Adrenal gland (tissue), 9 donors: ENCODE measurements at regions not wholly inside any gene's neighbourhood (a gene's known extent, or its start where the extent isn't known, plus 50 kb on each side); places are given as distances from the start of the nearest gene placed in this dataset.

ENCODE experiments used
- DNase-seq, 7 donors: peaks; one replicate each; pipeline ENCODE4 v3.0.0-alpha.2; 2019 to 2020
- H3K27ac ChIP-seq, 5 donors: fragments of 200-600 bp; sonication (generic) in 4 of 5; 1 replicate in 3 of 5; 2 replicates in 2 of 5; pipeline versions ENCODE4 v1.5.1 to v1.8.0; 2016 to 2020; ENCODE audit warnings: mild to moderate bottlenecking in 1 of 5
- H3K27me3 ChIP-seq: fragments of 200-600 bp; 2 replicates; pipeline ENCODE4 v1.8.0; 2021
- H3K36me3 ChIP-seq, 2 donors: fragments of 200-600 bp; replicated peaks in 1 of 2; 1 replicate in 1 of 2; 2 replicates in 1 of 2; pipeline versions ENCODE4 v1.5.1 to v1.8.0; 2018 to 2022
- H3K4me1 ChIP-seq, 2 donors: fragments of 200-600 bp; replicated peaks in 1 of 2; 1 replicate in 1 of 2; 2 replicates in 1 of 2; pipeline versions ENCODE4 v1.5.1 to v1.8.0; 2018 to 2021
- H3K4me3 ChIP-seq, 4 donors: fragments of 200-600 bp; sonication (generic) in 3 of 4; one replicate each; pipeline ENCODE4 v1.5.1; 2016 to 2018
- H3K9me3 ChIP-seq, 3 donors: fragments of 200-600 bp; sonication (generic) in 1 of 3; replicated peaks in 1 of 3; 1 replicate in 2 of 3; 2 replicates in 1 of 3; pipeline versions ENCODE4 v1.5.1 to v1.8.0; 2016 to 2021
- POLR2A ChIP-seq, 2 donors: fragments of 450-650 bp; IDR thresholded peaks; one replicate each; pipeline ENCODE4 v1.6.1; 2017; ENCODE audit warnings: antibody characterized with exemption in 2 of 2, mild to moderate bottlenecking in 2 of 2, moderate library complexity in 1 of 2
- WGBS, 4 donors: extraction: QIAGEN DNeasy Blood & Tissue Kit in 2 of 4; methylation state at CpG; one replicate each; pipeline versions ENCODE4 v1.1.5 to v1.1.7; 2013 to 2017; 5-methylcytosine and 5-hydroxymethylcytosine counted together
- intact Hi-C, 2 donors: fragments of 100-400 bp; cut with DNase I; formaldehyde crosslinking; loops; one replicate each; pipeline versions ENCODE4 v1.14.1 to v1.15.0; 2022 to 2023
- TF ChIP-seq, protein P1 (sequence below), 6 experiments: fragments of 450-650 bp in 4 of 6; fragments of 200-600 bp in 2 of 6; sonication (generic) in 1 of 6; IDR thresholded peaks; 1 replicate in 5 of 6; 2 replicates in 1 of 6; pipeline versions ENCODE4 v1.5.1 to v1.8.0; 2016 to 2021; ENCODE audit warnings: antibody characterized with exemption in 6 of 6, mild to moderate bottlenecking in 2 of 6, moderate library complexity in 1 of 6
- donor health status: healthy with polysubstance abuse.
- donor health status: Bipolar disorder and iron deficiency.
- donor health status: DM: yes; HTN: yes; CAD: no.
- donor health status: DM: no; HTN: no; CAD: no.
- donor health status: DM: no; HTN: no; CAD: no.

DNA sequence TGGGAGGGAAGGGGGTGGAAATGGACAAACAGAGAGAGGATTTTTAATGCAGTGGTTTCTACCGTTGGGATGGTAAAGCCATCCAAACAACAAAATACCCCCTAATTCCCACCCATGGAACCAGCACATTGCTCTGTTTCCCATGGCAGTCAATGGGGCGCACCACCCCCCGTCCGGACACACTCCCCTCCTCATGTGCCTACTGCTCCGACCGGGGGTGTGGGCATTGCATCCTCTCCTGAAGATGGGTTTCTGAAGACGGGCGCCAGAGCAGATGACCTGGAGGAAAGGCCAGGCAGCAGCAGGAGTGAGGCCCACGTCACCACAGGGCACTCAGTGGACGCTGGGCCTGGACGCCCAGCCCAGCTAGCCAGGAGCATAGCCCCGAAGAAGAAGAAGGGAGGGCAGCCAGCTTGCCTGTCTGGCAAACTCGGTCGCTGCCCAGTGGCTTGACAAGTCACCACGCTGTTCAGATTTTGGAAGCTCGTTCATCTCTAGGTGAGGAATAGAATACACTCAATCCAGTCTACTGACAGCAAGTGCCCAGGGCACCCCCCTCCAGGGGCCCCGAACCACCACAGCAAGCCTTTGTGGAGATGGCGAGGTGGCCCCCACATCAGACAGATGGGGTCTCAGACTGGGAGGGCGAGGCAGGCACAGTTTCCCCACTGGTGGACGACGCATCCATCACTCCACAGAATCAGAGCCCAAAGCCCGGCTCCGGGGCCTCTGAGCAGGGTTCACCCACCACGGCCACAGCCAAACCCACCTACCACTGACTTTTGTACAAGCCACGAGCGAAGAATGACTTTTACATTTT lies 296.2 kb upstream of the SALL3 start:
- Histone ChIP-seq H3K4me1 (no peaks in the 10 kb centered on the region), H3K36me3 (no peaks in the 10 kb centered on the region), H3K4me3 (no peak overlapping the region), H3K9me3 (no peaks in the 10 kb centered on the region), H3K27me3 (no peaks in the 10 kb centered on the region), H3K27ac (no peak overlapping the region)
- intact Hi-C loops = no loop called here
- DNase-seq = no peak
- TF ChIP-seq, protein P1, sequence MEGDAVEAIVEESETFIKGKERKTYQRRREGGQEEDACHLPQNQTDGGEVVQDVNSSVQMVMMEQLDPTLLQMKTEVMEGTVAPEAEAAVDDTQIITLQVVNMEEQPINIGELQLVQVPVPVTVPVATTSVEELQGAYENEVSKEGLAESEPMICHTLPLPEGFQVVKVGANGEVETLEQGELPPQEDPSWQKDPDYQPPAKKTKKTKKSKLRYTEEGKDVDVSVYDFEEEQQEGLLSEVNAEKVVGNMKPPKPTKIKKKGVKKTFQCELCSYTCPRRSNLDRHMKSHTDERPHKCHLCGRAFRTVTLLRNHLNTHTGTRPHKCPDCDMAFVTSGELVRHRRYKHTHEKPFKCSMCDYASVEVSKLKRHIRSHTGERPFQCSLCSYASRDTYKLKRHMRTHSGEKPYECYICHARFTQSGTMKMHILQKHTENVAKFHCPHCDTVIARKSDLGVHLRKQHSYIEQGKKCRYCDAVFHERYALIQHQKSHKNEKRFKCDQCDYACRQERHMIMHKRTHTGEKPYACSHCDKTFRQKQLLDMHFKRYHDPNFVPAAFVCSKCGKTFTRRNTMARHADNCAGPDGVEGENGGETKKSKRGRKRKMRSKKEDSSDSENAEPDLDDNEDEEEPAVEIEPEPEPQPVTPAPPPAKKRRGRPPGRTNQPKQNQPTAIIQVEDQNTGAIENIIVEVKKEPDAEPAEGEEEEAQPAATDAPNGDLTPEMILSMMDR (IDR thresholded peaks at IDR 0.05) = no peak
- TF ChIP-seq POLR2A (IDR thresholded peaks at IDR 0.05) = no peak
- WGBS, 4 donors = 81 to 86% (median 83%) methylated on average over 26 of the region's 26 CpGs

DNA sequence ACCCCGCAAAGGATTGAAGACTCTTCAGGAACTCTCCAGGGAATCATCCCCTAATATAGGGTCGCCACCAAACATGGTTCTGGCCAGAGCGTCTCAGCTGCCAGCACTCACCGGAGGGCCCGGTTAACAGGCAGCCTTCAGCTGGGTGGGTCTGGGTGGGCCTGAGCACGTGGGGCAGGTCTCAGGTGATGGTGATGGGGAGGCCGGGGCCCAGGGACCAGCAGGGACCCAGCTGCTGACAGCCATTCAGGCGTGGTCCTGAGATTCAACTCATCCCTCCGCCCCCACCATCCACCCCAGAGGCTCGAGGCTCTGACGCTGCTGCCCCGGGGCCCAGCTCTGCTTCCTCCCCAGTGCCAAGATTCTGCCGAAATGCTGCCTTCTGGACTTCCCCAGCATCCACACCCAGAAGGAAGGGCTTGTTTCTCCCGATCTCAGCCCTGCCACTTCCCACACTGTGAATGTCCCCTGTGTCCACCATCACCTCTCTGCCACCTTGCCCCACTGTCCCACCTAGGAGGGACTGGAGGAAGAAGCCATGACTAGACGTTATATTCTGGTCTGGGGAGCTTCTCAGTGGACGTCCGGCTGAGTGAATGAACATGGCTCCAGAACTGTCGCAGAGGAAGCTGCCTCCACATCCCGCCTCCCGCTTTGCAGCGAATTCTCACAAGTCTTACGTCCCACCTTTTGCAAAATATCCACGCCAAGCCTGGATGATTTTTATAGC lies 294.2 kb upstream of the SALL3 start:
- Histone ChIP-seq H3K36me3 (no peaks in the 10 kb centered on the region), H3K4me3 (no peak overlapping the region), H3K4me1 (no peaks in the 10 kb centered on the region), H3K27me3 (no peaks in the 10 kb centered on the region), H3K27ac (no peak overlapping the region), H3K9me3 (no peaks in the 10 kb centered on the region)
- intact Hi-C loops = no loop called here
- DNase-seq = no peak
- TF ChIP-seq, protein P1 (IDR thresholded peaks at IDR 0.05) = no peak
- no peak for TF ChIP-seq POLR2A (IDR thresholded peaks at IDR 0.05)
- 70 to 83% (median 72%) methylated on average over 11 to 23 of the region's 23 CpGs for WGBS, 4 donors

DNA sequence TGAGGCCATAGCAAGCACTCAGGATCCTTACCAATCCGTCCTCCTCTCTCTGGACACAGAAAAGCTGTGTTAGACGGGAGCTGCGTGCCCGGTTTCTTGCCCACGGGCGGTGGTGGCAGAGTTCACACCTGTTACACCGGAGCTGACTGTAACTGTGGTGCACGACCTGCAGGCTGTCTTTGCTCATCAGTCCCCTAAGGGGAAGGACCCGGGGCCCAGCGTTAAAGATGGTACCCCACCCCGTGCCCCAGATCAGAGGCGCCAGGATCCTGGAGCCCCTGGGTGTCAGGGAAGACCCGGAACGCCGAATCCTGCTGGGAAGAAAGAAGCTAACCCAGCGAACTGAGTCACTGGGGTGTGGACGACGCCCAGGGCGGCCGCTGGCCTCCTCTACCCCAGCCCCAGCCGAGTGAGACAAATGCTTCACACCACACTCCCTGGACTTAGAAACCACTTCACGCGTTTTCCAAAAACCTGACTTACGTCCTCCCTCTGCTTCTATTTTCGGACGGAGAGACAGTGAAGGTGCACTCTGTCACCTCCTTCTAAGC lies 293.6 kb upstream of the SALL3 start:
- intact Hi-C loops = no loop called here
- Histone ChIP-seq H3K4me3 (no peak overlapping the region), H3K36me3 (no peaks in the 10 kb centered on the region), H3K9me3 (no peaks in the 10 kb centered on the region), H3K27me3 (no peaks in the 10 kb centered on the region), H3K27ac (no peak overlapping the region), H3K4me1 (no peaks in the 10 kb centered on the region)
- WGBS, 4 donors = 70 to 80% (median 78%) methylated on average over 20 to 26 of the region's 26 CpGs
- DNase-seq = no peak
- no peak for TF ChIP-seq POLR2A (IDR thresholded peaks at IDR 0.05)
- TF ChIP-seq, protein P1 (IDR thresholded peaks at IDR 0.05) = no peak

DNA sequence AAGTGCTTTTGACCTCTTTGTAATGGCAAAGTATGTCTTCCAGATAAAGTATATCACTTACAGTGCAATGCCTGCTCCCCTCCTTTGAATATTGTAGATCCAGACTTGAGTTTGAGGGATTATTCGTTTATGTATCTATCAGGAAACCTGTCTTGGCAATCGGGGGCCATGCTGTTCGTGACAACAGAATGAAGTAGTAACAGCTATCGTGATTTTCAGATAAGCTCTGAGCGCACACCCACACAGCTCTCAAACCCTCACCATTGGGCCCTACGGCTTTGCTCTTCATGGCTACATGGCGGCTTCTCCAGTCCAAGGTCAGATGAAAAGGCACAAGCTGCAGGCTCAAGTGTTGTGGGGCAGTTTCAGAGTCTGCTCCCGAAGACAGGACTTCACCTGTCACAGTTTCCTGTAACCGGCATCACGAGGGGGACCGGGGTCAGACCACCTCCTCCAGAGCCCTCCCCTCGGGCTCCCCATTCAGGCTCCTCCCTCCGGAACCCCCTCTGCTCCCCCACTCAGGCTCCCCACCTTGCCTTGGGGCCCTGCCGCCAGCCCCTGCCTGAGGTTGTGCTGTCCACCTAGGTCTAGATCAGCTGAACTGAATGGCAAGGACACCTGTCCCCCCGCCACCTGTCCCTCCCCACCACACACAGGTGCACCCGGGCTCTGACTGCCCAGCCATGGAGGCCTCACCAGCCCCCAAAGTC lies 292.5 kb upstream of the SALL3 start:
- Histone ChIP-seq H3K27me3 (no peaks in the 10 kb centered on the region), H3K4me3 (no peak overlapping the region), H3K4me1 (no peaks in the 10 kb centered on the region), H3K27ac (no peak overlapping the region), H3K36me3 (no peaks in the 10 kb centered on the region), H3K9me3 (no peaks in the 10 kb centered on the region)
- intact Hi-C loops = no loop called here
- no peak for DNase-seq
- WGBS, 4 donors = 80 to 84% (median 81%) methylated on average over 12 to 16 of the region's 16 CpGs
- no peak for TF ChIP-seq POLR2A (IDR thresholded peaks at IDR 0.05)
- TF ChIP-seq, protein P1 (IDR thresholded peaks at IDR 0.05) = no peak
